Liver (tissue), 3 donors: ENCODE measurements at regions not wholly inside any gene's neighbourhood (a gene's known extent, or its start where the extent isn't known, plus 50 kb on each side); places are given as distances from the start of the nearest gene placed in this dataset.

Experiments
- EGR1 ChIP-seq, 2 donors: IDR thresholded peaks; 2 replicates each; pipeline ENCODE4 v1.6.1; 2016 to 2018; ENCODE audit warnings: antibody characterized with exemption in 2 of 2, low read depth in 2 of 2
- FOXA1 ChIP-seq: IDR thresholded peaks from 2 replicates; pipeline ENCODE4 v1.6.1; 2016; ENCODE audit warnings: antibody characterized with exemption
- GABPA ChIP-seq, 2 donors: IDR thresholded peaks in 1 of 2; conservative IDR thresholded peaks in 1 of 2; 2 replicates each; pipeline ENCODE4 v1.6.1; 2016; ENCODE audit warnings: antibody characterized with exemption in 2 of 2, mild to moderate bottlenecking in 1 of 2, moderate library complexity in 1 of 2
- JUND ChIP-seq, 2 donors: IDR thresholded peaks; 2 replicates each; pipeline ENCODE4 v1.6.1; 2016; ENCODE audit warnings: antibody characterized with exemption in 2 of 2
- RAD21 ChIP-seq, 2 donors: IDR thresholded peaks; 2 replicates each; pipeline ENCODE4 v1.6.1; 2016; ENCODE audit warnings: antibody characterized with exemption in 2 of 2, mild to moderate bottlenecking in 2 of 2
- RXRA ChIP-seq, 2 donors: IDR thresholded peaks; 2 replicates each; pipeline ENCODE4 v1.6.1; 2017 to 2018; ENCODE audit warnings: antibody characterized with exemption in 2 of 2, mild to moderate bottlenecking in 1 of 2
- SP1 ChIP-seq: IDR thresholded peaks from 2 replicates; pipeline ENCODE4 v1.6.1; 2018; ENCODE audit warnings: antibody characterized with exemption, mild to moderate bottlenecking
- TAF1 ChIP-seq: conservative IDR thresholded peaks from 2 replicates; pipeline ENCODE4 v1.6.1; 2016; ENCODE audit warnings: antibody characterized with exemption, mild to moderate bottlenecking
- YY1 ChIP-seq: IDR thresholded peaks from 2 replicates; pipeline ENCODE4 v1.6.1; 2016; ENCODE audit warnings: antibody characterized with exemption, mild to moderate bottlenecking
- TF ChIP-seq, protein P1 (sequence below): IDR thresholded peaks from 2 replicates; pipeline ENCODE4 v1.6.1; 2016; ENCODE audit warnings: antibody characterized with exemption
- TF ChIP-seq, protein P2 (sequence below): fragments of 150-350 bp; IDR thresholded peaks from 2 replicates; pipeline ENCODE4 v1.5.1; 2017; ENCODE audit warnings: improper control_type of control experiment, low read depth, low read length; ENCODE audit not compliant: missing input control
- TF ChIP-seq, protein P3 (sequence below): IDR thresholded peaks from 2 replicates; pipeline ENCODE4 v1.6.1; 2016; ENCODE audit warnings: antibody characterized with exemption
- TF ChIP-seq, protein P4 (sequence below): IDR thresholded peaks from 2 replicates; pipeline ENCODE4 v1.6.1; 2016; ENCODE audit warnings: antibody characterized with exemption
- TF ChIP-seq, protein P5 (sequence below): IDR thresholded peaks from 2 replicates; pipeline ENCODE4 v1.6.1; 2016; ENCODE audit warnings: antibody characterized with exemption, mild to moderate bottlenecking
- donor health status: healthy.
- donor health status: healthy.

DNA sequence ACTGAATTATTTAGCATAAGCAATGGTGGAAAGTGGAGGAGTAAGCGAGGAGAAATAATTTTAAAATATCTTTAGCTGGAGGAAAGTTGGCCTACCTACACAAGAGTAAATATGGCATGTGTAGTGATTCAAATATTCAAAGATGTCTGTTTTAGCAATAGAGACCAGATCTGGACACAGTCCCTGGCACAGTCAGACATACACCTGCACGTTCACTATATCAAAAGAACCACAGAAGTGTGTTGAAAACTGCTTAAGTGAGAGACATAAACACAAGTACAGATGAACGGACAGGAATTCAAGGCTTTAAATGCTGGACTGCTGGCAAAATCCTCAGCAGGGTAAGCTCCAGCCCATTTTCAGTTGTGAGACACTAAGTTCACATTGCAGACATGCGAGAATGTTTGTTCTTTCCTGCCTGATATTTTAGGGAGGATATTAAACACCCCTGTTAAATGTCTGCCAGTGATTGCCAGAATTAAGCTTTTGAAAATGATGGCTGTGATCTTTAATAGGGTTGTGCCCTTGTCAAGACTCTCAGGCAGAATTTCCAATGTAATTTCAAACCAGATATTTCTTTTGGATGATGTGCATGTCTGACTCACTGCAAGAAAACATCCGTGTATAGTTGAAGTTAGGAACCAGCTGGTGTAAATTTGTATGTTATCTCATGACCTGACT, 810.6 kb downstream of the TLE4 start:
- TF ChIP-seq, protein P1, sequence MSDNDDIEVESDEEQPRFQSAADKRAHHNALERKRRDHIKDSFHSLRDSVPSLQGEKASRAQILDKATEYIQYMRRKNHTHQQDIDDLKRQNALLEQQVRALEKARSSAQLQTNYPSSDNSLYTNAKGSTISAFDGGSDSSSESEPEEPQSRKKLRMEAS, result no peak
- TF ChIP-seq, protein P2, sequence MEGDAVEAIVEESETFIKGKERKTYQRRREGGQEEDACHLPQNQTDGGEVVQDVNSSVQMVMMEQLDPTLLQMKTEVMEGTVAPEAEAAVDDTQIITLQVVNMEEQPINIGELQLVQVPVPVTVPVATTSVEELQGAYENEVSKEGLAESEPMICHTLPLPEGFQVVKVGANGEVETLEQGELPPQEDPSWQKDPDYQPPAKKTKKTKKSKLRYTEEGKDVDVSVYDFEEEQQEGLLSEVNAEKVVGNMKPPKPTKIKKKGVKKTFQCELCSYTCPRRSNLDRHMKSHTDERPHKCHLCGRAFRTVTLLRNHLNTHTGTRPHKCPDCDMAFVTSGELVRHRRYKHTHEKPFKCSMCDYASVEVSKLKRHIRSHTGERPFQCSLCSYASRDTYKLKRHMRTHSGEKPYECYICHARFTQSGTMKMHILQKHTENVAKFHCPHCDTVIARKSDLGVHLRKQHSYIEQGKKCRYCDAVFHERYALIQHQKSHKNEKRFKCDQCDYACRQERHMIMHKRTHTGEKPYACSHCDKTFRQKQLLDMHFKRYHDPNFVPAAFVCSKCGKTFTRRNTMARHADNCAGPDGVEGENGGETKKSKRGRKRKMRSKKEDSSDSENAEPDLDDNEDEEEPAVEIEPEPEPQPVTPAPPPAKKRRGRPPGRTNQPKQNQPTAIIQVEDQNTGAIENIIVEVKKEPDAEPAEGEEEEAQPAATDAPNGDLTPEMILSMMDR, result no peak
- TF ChIP-seq GABPA (IDR thresholded peaks at IDR 0.05 in 1 of 2, conservative IDR thresholded peaks at IDR 0.05 in 1 of 2) (no peak), YY1 (no peak), JUND (IDR thresholded peaks at IDR 0.05) (no peak), RXRA (IDR thresholded peaks at IDR 0.05) (no peak), TAF1 (no peak), FOXA1 (no peak), RAD21 (IDR thresholded peaks at IDR 0.05) (no peak), EGR1 (IDR thresholded peaks at IDR 0.05; ENCODE audit: low read depth in 2 of 2) (no peak), SP1 (no peak)
- TF ChIP-seq, protein P3, sequence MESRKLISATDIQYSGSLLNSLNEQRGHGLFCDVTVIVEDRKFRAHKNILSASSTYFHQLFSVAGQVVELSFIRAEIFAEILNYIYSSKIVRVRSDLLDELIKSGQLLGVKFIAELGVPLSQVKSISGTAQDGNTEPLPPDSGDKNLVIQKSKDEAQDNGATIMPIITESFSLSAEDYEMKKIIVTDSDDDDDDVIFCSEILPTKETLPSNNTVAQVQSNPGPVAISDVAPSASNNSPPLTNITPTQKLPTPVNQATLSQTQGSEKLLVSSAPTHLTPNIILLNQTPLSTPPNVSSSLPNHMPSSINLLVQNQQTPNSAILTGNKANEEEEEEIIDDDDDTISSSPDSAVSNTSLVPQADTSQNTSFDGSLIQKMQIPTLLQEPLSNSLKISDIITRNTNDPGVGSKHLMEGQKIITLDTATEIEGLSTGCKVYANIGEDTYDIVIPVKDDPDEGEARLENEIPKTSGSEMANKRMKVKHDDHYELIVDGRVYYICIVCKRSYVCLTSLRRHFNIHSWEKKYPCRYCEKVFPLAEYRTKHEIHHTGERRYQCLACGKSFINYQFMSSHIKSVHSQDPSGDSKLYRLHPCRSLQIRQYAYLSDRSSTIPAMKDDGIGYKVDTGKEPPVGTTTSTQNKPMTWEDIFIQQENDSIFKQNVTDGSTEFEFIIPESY, result no peak
- TF ChIP-seq, protein P4, sequence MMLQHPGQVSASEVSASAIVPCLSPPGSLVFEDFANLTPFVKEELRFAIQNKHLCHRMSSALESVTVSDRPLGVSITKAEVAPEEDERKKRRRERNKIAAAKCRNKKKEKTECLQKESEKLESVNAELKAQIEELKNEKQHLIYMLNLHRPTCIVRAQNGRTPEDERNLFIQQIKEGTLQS, result no peak
- TF ChIP-seq, protein P5, sequence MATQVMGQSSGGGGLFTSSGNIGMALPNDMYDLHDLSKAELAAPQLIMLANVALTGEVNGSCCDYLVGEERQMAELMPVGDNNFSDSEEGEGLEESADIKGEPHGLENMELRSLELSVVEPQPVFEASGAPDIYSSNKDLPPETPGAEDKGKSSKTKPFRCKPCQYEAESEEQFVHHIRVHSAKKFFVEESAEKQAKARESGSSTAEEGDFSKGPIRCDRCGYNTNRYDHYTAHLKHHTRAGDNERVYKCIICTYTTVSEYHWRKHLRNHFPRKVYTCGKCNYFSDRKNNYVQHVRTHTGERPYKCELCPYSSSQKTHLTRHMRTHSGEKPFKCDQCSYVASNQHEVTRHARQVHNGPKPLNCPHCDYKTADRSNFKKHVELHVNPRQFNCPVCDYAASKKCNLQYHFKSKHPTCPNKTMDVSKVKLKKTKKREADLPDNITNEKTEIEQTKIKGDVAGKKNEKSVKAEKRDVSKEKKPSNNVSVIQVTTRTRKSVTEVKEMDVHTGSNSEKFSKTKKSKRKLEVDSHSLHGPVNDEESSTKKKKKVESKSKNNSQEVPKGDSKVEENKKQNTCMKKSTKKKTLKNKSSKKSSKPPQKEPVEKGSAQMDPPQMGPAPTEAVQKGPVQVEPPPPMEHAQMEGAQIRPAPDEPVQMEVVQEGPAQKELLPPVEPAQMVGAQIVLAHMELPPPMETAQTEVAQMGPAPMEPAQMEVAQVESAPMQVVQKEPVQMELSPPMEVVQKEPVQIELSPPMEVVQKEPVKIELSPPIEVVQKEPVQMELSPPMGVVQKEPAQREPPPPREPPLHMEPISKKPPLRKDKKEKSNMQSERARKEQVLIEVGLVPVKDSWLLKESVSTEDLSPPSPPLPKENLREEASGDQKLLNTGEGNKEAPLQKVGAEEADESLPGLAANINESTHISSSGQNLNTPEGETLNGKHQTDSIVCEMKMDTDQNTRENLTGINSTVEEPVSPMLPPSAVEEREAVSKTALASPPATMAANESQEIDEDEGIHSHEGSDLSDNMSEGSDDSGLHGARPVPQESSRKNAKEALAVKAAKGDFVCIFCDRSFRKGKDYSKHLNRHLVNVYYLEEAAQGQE, result no peak
